DND-41 (cell line): ENCODE measurements at regions not wholly inside any gene's neighbourhood (a gene's known extent, or its start where the extent isn't known, plus 50 kb on each side); places are given as distances from the start of the nearest gene placed in this dataset.

Source experiments
- EZH2 ChIP-seq: IDR thresholded peaks from 3 replicates; pipeline ENCODE4 v1.6.1; 2012; ENCODE audit warnings: borderline replicate concordance, low read depth, mild to moderate bottlenecking, moderate library complexity, low read length, inconsistent platforms; ENCODE audit not compliant: severe bottlenecking
- TF ChIP-seq, protein P1 (sequence below): IDR thresholded peaks from 2 replicates; pipeline ENCODE4 v1.5.1; 2012; ENCODE audit warnings: borderline replicate concordance, low read length, moderate library complexity, mild to moderate bottlenecking; ENCODE audit not compliant: poor library complexity, severe bottlenecking; ENCODE audit errors: extremely low read depth

DNA sequence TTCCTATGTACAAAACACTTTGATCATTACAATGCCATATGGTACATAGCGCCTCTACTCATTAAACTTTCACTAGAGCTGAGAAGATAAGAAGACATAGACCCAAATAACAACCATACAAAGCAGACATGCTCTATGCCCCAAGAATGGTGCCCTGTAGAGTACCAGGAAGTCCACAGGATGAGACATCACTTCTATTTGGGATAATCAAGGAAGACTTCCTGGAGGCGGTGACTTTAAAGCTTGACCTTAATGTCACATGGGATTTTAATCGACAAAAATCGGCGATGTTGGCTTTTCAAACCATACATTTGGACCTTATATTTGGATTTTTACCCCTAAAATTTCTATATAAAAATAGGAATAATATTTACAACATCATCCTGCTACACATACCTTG lies 224.3 kb upstream of the MAP3K1 start:
- TF ChIP-seq EZH2: no peak
- TF ChIP-seq, protein P1, sequence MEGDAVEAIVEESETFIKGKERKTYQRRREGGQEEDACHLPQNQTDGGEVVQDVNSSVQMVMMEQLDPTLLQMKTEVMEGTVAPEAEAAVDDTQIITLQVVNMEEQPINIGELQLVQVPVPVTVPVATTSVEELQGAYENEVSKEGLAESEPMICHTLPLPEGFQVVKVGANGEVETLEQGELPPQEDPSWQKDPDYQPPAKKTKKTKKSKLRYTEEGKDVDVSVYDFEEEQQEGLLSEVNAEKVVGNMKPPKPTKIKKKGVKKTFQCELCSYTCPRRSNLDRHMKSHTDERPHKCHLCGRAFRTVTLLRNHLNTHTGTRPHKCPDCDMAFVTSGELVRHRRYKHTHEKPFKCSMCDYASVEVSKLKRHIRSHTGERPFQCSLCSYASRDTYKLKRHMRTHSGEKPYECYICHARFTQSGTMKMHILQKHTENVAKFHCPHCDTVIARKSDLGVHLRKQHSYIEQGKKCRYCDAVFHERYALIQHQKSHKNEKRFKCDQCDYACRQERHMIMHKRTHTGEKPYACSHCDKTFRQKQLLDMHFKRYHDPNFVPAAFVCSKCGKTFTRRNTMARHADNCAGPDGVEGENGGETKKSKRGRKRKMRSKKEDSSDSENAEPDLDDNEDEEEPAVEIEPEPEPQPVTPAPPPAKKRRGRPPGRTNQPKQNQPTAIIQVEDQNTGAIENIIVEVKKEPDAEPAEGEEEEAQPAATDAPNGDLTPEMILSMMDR: no peak
